Stomach (tissue), 8 donors: ENCODE measurements at regions not wholly inside any gene's neighbourhood (a gene's known extent, or its start where the extent isn't known, plus 50 kb on each side); places are given as distances from the start of the nearest gene placed in this dataset.
"Not testable (repeated sequence)": the region's sequence is repeated elsewhere in the genome, so short reads cannot be mapped to it uniquely, and the experiment has no call there.

Experiments
- DNase-seq, 2 donors: peaks; one replicate each; pipeline versions ENCODE4 v3.0.0 to v3.0.0-alpha.2; 2013 to 2019
- H3K27ac ChIP-seq, 5 donors: fragments of 200-600 bp in 4 of 5; sonication (generic) in 4 of 5; one replicate each; pipeline ENCODE4 v1.5.1; 2013 to 2019; ENCODE audit warnings: mild to moderate bottlenecking in 1 of 5, moderate library complexity in 1 of 5
- H3K27me3 ChIP-seq, 3 donors: fragments of 200-600 bp; sonication (generic); one replicate each; pipeline ENCODE4 v1.5.1; 2017 to 2019; ENCODE audit warnings: mixed run types in 1 of 3
- H3K36me3 ChIP-seq, 4 donors: fragments of 200-600 bp; sonication (generic); 1 replicate in 3 of 4; 2 replicates in 1 of 4; pipeline ENCODE4 v1.5.1; 2016 to 2019
- H3K4me1 ChIP-seq, 4 donors: fragments of 200-600 bp; sonication (generic); one replicate each; pipeline ENCODE4 v1.5.1; 2016 to 2019
- H3K4me3 ChIP-seq, 4 donors: fragments of 200-600 bp; sonication (generic) in 3 of 4; one replicate each; pipeline ENCODE4 v1.5.1; 2016 to 2019; ENCODE audit warnings: mild to moderate bottlenecking in 1 of 4
- H3K9me3 ChIP-seq, 4 donors: fragments of 200-600 bp; sonication (generic); one replicate each; pipeline ENCODE4 v1.5.1; 2016 to 2019
- EP300 ChIP-seq: sonication (generic); formaldehyde crosslinking; IDR thresholded peaks from one replicate; pipeline ENCODE4 v1.6.1; 2017; ENCODE audit warnings: antibody characterized with exemption
- POLR2A ChIP-seq, 4 donors: fragments of 450-650 bp; IDR thresholded peaks; one replicate each; pipeline ENCODE4 v1.6.1; 2016; ENCODE audit warnings: antibody characterized with exemption in 4 of 4, control low read depth in 2 of 4, mild to moderate bottlenecking in 1 of 4, moderate library complexity in 1 of 4
- POLR2AphosphoS5 ChIP-seq, 3 donors: sonication (generic); formaldehyde crosslinking; IDR thresholded peaks; one replicate each; pipeline ENCODE4 v1.6.1; 2016; ENCODE audit warnings: antibody characterized with exemption in 3 of 3
- WGBS, 5 donors: extraction: QIAGEN DNeasy Blood & Tissue Kit in 3 of 5; methylation state at CpG; one replicate each; pipeline versions ENCODE4 v1.1.5 to v1.1.7; 2013 to 2018; 5-methylcytosine and 5-hydroxymethylcytosine counted together
- intact Hi-C: fragments of 100-400 bp; cut with DNase I; formaldehyde crosslinking; loops from one replicate; pipeline ENCODE4 v1.15.1; 2023; ENCODE audit warnings: low total_unique reads
- TF ChIP-seq, protein P1 (sequence below), 7 experiments: fragments of 450-650 bp in 4 of 7; fragments of 200-600 bp in 3 of 7; sonication (generic) in 3 of 7; IDR thresholded peaks; one replicate each; pipeline ENCODE4 v1.5.1; 2016 to 2019; ENCODE audit warnings: antibody characterized with exemption in 7 of 7, control low read depth in 2 of 7, mild to moderate bottlenecking in 1 of 7
- donor health status: healthy with polysubstance abuse.
- donor health status: Bipolar disorder and iron deficiency.
- donor health status: healthy.

- H3K27me3 ChIP-seq = no peaks in the 10 kb centered on the region
- peak in 1 of 3 donors; percentile 27 for TF ChIP-seq POLR2AphosphoS5 (IDR thresholded peaks at IDR 0.05)
- TF ChIP-seq, protein P1, sequence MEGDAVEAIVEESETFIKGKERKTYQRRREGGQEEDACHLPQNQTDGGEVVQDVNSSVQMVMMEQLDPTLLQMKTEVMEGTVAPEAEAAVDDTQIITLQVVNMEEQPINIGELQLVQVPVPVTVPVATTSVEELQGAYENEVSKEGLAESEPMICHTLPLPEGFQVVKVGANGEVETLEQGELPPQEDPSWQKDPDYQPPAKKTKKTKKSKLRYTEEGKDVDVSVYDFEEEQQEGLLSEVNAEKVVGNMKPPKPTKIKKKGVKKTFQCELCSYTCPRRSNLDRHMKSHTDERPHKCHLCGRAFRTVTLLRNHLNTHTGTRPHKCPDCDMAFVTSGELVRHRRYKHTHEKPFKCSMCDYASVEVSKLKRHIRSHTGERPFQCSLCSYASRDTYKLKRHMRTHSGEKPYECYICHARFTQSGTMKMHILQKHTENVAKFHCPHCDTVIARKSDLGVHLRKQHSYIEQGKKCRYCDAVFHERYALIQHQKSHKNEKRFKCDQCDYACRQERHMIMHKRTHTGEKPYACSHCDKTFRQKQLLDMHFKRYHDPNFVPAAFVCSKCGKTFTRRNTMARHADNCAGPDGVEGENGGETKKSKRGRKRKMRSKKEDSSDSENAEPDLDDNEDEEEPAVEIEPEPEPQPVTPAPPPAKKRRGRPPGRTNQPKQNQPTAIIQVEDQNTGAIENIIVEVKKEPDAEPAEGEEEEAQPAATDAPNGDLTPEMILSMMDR (IDR thresholded peaks at IDR 0.05) = peak in 5 of 7 experiments; percentile 79 to 91 (median 89)
- TF ChIP-seq POLR2A (IDR thresholded peaks at IDR 0.05) = no peak
- TF ChIP-seq EP300 = no peak
- peak overlapping the region in 3 of 4 donors; percentile 19 to 21 (median 20) for H3K4me3 ChIP-seq
- peak; percentile 83 to 93 for DNase-seq
- H3K36me3 ChIP-seq = no peaks in the 10 kb centered on the region
- peaks cover 0 to 17% (median 9%) of the 10 kb centered on the region in 4 donors for H3K4me1 ChIP-seq
- WGBS, 5 donors = 21 to 32% (median 28%) methylated on average over 21 to 25 of the region's 25 CpGs
- H3K9me3 ChIP-seq = no peaks in the 10 kb centered on the region
- intact Hi-C loops = loop anchor here (10.0 kb wide), 2 partner anchors 343 to 373 kb away; partner anchors contain the start of gene SSTR4
- peak overlapping the region in 2 of 5 donors; percentile 6 to 41 for H3K27ac ChIP-seq
These were observed 107.2 kb upstream of the FOXA2 start for GRCh38 chr20:22691369-22692118.

DNA sequence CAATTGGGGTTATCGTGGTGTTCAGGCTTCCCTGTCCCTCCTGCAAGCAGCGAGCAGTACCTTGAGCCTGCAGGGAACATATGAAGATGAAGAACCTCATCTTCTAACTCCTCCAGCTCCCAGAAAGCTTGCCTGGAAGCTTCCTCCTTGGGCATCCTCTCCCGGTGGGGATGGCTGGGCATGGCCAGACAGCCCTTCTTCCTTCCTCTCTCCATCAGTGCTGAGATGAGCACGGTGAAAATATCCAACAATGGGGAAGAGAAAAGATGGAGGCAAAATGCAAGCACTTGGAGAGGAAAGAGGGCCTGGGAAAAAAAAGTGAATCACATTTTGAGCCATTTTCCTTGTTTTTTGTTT is 107.7 kb upstream of the FOXA2 start:
- H3K4me3 ChIP-seq = peak overlapping the region in 3 of 4 donors; percentile 19 to 21 (median 20)
- intact Hi-C loops = loop anchor here (10.0 kb wide), 2 partner anchors 343 to 373 kb away; partner anchors contain the start of gene SSTR4
- TF ChIP-seq POLR2AphosphoS5 (IDR thresholded peaks at IDR 0.05) = no peak
- no peak for TF ChIP-seq POLR2A (IDR thresholded peaks at IDR 0.05)
- TF ChIP-seq, protein P1 (IDR thresholded peaks at IDR 0.05) = no peak
- no peak for TF ChIP-seq EP300
- 35 to 52% (median 46%) methylated on average over 4 of the region's 4 CpGs for WGBS, 5 donors
- DNase-seq = no peak
- no peaks in the 10 kb centered on the region for H3K27me3 ChIP-seq
- H3K4me1 ChIP-seq = peaks cover 0 to 17% (median 9%) of the 10 kb centered on the region in 4 donors
- no peaks in the 10 kb centered on the region for H3K36me3 ChIP-seq
- no peaks in the 10 kb centered on the region for H3K9me3 ChIP-seq
- H3K27ac ChIP-seq = peak overlapping the region in 2 of 5 donors; percentile 6 to 41

- 74 to 87% (median 82%) methylated on average over 6 of the region's 6 CpGs for WGBS, 5 donors
These were observed 108.2 kb upstream of the FOXA2 start for GRCh38 chr20:22692620-22693019.

DNA sequence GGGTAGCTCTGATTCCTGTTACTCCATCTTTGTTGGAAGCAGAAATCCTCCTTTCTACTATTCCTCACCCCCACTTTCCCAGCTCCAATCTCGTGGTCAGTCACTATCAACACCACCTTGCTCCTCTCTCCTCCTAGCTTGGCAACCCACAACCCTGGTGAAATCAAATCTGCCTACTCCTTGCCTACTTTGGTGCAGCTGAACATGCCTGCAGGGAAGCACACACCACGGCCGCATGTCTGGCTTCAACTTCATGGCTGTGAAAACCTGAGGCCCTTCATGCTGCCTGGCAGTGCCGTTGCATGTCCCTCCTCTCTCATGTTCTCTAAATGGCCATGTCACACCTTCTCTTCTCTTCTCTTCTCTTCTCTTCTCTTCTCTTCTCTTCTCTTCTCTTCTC is 112.4 kb upstream of the FOXA2 start:
- Histone ChIP-seq H3K27me3 (no peaks in the 10 kb centered on the region), H3K9me3 (peaks cover 0 to 3% (median 1%) of the 10 kb centered on the region in 4 donors), H3K4me3 (no peak overlapping the region), H3K36me3 (no peaks in the 10 kb centered on the region), H3K4me1 (peaks cover 0 to 9% (median 1%) of the 10 kb centered on the region in 4 donors), H3K27ac (no peak overlapping the region)
- DNase-seq = no peak
- WGBS, 5 donors = 82 to 85% (median 83%) methylated on average over 4 of the region's 4 CpGs
- TF ChIP-seq EP300 = no peak
- TF ChIP-seq, protein P1 (IDR thresholded peaks at IDR 0.05) = no peak
- TF ChIP-seq POLR2A (IDR thresholded peaks at IDR 0.05) = no peak
- no peak for TF ChIP-seq POLR2AphosphoS5 (IDR thresholded peaks at IDR 0.05)
- intact Hi-C loops = loop anchor here (5.0 to 10.0 kb wide), 3 partner anchors 338 to 646 kb away; partner anchors contain the start of gene SSTR4

More at GRCh38 chr20:22692620-22693019, 108.2 kb upstream of the FOXA2 start:
- DNase-seq, H3K27me3 ChIP-seq, H3K9me3 ChIP-seq, H3K36me3 ChIP-seq, H3K27ac ChIP-seq, H3K4me3 ChIP-seq: not testable (repeated sequence)
- peaks cover 0 to 17% (median 9%) of the 10 kb centered on the region in 4 donors for H3K4me1 ChIP-seq
- intact Hi-C loops = loop anchor here (10.0 kb wide), 2 partner anchors 342 to 372 kb away; partner anchors contain the start of gene SSTR4
